ENCODE measurements at regions not wholly inside any gene's neighbourhood (a gene's known extent, or its start where the extent isn't known, plus 50 kb on each side); places are given as distances from the start of the nearest gene placed in this dataset.
A peak's percentile ranks its signal among the peaks of the same experiment; 100 is the strongest.

DNA sequence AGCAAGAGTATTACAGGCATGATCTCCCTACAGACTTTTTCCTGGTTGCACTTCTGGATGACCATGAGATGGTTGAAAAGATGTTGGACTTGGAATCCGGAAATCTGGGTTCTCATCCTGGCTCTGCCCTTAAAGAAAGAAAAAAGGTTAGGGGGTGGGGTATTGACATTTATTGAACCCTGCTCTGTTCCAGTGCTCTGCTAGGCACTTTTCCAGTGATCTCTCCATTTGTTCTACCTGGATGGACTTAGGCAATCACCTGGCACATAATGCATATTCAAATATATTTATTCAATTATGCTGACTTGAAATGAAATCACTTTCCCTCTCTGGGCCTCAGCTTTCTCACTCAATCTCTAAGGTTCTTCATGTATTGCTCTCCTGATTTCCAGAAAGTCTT lies 101.0 kb upstream of the NFIA start:
- Histone ChIP-seq H3K4me3 (no peak overlapping the region), H3K9me3 (no peaks in the 10 kb centered on the region), H3K27me3 (ENCODE audit: insufficient read depth in 3 of 3, low read length in 2 of 3) (peaks cover 0 to 2% (median 0%) of the 10 kb centered on the region in 3 donors), H3K27ac (no peak overlapping the region), H3K36me3 (ENCODE audit: insufficient read depth in 1 of 2, low read depth in 1 of 2) (no peaks in the 10 kb centered on the region), H3K4me1 (no peaks in the 10 kb centered on the region)
- ATAC-seq (no peak), DNase-seq (no peak)
- intact Hi-C loops (cut with DNase I), result loop anchor here in 1 of 2 donors (2.0 kb wide), 1 partner anchor 61 kb away; no protein-coding TSS in a partner anchor
- no peak for TF ChIP-seq CTCF (IDR thresholded peaks at IDR 0.05)
- WGBS, 3 donors, result 83 to 100% (median 98%) methylated on average over 1 of the region's 1 CpG

GRCh38 chr1:60978421-60979357 lies 103.7 kb upstream of the NFIA start:
- H3K9me3 ChIP-seq, result no peaks in the 10 kb centered on the region
- WGBS, 3 donors, result 67 to 88% (median 83%) methylated on average over 4 of the region's 4 CpGs
- H3K27ac ChIP-seq, result no peak overlapping the region
- H3K27me3 ChIP-seq (ENCODE audit: insufficient read depth in 3 of 3, low read length in 2 of 3), result peaks cover 0 to 2% (median 0%) of the 10 kb centered on the region in 3 donors
- intact Hi-C loops (cut with DNase I), result loop anchor here in 1 of 2 donors (5.0 to 10.0 kb wide), 2 partner anchors 64 to 476 kb away; no protein-coding TSS in a partner anchor
- ATAC-seq, result peak in 3 of 4 donors; percentile 67 to 91 (median 82)
- no peak overlapping the region for H3K4me3 ChIP-seq
- peak; percentile 20 to 59 for DNase-seq
- no peaks in the 10 kb centered on the region for H3K4me1 ChIP-seq
- TF ChIP-seq CTCF (IDR thresholded peaks at IDR 0.05), result peak; percentile 49
- H3K36me3 ChIP-seq (ENCODE audit: insufficient read depth in 1 of 2, low read depth in 1 of 2), result no peaks in the 10 kb centered on the region

GRCh38 chr1:60977661-60978060 lies 104.7 kb upstream of the NFIA start:
- TF ChIP-seq CTCF (IDR thresholded peaks at IDR 0.05), result no peak
- no peaks in the 10 kb centered on the region for H3K9me3 ChIP-seq
- peaks cover 0 to 2% (median 0%) of the 10 kb centered on the region in 3 donors for H3K27me3 ChIP-seq (ENCODE audit: insufficient read depth in 3 of 3, low read length in 2 of 3)
- no peak overlapping the region for H3K4me3 ChIP-seq
- DNase-seq (no peak), ATAC-seq (no peak)
- no peak overlapping the region for H3K27ac ChIP-seq
- no peaks in the 10 kb centered on the region for H3K4me1 ChIP-seq
- intact Hi-C loops (cut with DNase I), result loop anchor here in 1 of 2 donors (5.0 to 10.0 kb wide), 2 partner anchors 65 to 477 kb away; no protein-coding TSS in a partner anchor
- no peaks in the 10 kb centered on the region for H3K36me3 ChIP-seq (ENCODE audit: insufficient read depth in 1 of 2, low read depth in 1 of 2)

GRCh38 chr1:60974524-60975372 lies 107.6 kb upstream of the NFIA start:
- WGBS, 3 donors, result 91 to 96% (median 92%) methylated on average over 5 of the region's 5 CpGs
- Histone ChIP-seq H3K4me3 (no peak overlapping the region), H3K27me3 (ENCODE audit: insufficient read depth in 3 of 3, low read length in 2 of 3) (peaks cover 0 to 2% (median 0%) of the 10 kb centered on the region in 3 donors), H3K27ac (no peak overlapping the region), H3K36me3 (ENCODE audit: insufficient read depth in 1 of 2, low read depth in 1 of 2) (no peaks in the 10 kb centered on the region), H3K9me3 (no peaks in the 10 kb centered on the region), H3K4me1 (no peaks in the 10 kb centered on the region)
- intact Hi-C loops (cut with DNase I), result loop anchor here (5.0 to 10.0 kb wide), 5 partner anchors 68 to 668 kb away; no protein-coding TSS in a partner anchor
- ATAC-seq, result no peak
- no peak for DNase-seq
- no peak for TF ChIP-seq CTCF (IDR thresholded peaks at IDR 0.05)

Data from psoas muscle (tissue), 7 donors.